Thyroid gland (tissue), 4 donors: ENCODE measurements at regions not wholly inside any gene's neighbourhood (a gene's known extent, or its start where the extent isn't known, plus 50 kb on each side); places are given as distances from the start of the nearest gene placed in this dataset.

Experiments
- DNase-seq, 2 donors: peaks; one replicate each; pipeline ENCODE4 v3.0.0-alpha.2; 2019
- H3K27ac ChIP-seq, 3 donors: fragments of 200-600 bp; sonication (generic); 1 replicate in 2 of 3; 2 replicates in 1 of 3; pipeline ENCODE4 v1.5.1; 2016 to 2019; ENCODE audit warnings: mild to moderate bottlenecking in 1 of 3, moderate library complexity in 1 of 3
- H3K27me3 ChIP-seq: fragments of 200-600 bp; sonication (generic); one replicate; pipeline ENCODE4 v1.5.1; 2019
- H3K36me3 ChIP-seq, 2 donors: fragments of 200-600 bp; sonication (generic); one replicate each; pipeline ENCODE4 v1.5.1; 2016 to 2019
- H3K4me1 ChIP-seq, 2 donors: fragments of 200-600 bp; sonication (generic); one replicate each; pipeline ENCODE4 v1.5.1; 2017 to 2019
- H3K4me3 ChIP-seq, 3 donors: fragments of 200-600 bp; sonication (generic); replicated peaks in 1 of 3; 1 replicate in 2 of 3; 2 replicates in 1 of 3; pipeline ENCODE4 v1.5.1; 2016; ENCODE audit warnings: mild to moderate bottlenecking in 1 of 3
- H3K9me3 ChIP-seq: fragments of 200-600 bp; sonication (generic); one replicate; pipeline ENCODE4 v1.5.1; 2017
- CTCF ChIP-seq, 6 experiments: fragments of 200-600 bp in 3 of 6; fragments of 450-650 bp in 3 of 6; sonication (generic) in 3 of 6; IDR thresholded peaks; one replicate each; pipeline ENCODE4 v1.5.1; 2016 to 2019; ENCODE audit warnings: antibody characterized with exemption in 6 of 6, mild to moderate bottlenecking in 2 of 6, inconsistent platforms in 1 of 6, moderate library complexity in 1 of 6
- POLR2A ChIP-seq, 2 donors: fragments of 450-650 bp; IDR thresholded peaks; one replicate each; pipeline ENCODE4 v1.6.1; 2017; ENCODE audit warnings: antibody characterized with exemption in 2 of 2, mild to moderate bottlenecking in 2 of 2, moderate library complexity in 1 of 2
- WGBS, 2 donors: methylation state at CpG; one replicate each; pipeline ENCODE4 v1.1.5; 2017; 5-methylcytosine and 5-hydroxymethylcytosine counted together
- intact Hi-C: fragments of 100-400 bp; cut with DNase I; formaldehyde crosslinking; loops from one replicate; pipeline ENCODE4 v1.15.1; 2023

GRCh38 chr4:144901141-144901540, 196.9 kb downstream of the ANAPC10 start:
- no peaks in the 10 kb centered on the region for H3K4me1 ChIP-seq
- intact Hi-C loops: no loop called here
- H3K4me3 ChIP-seq: no peak overlapping the region
- DNase-seq: no peak
- TF ChIP-seq POLR2A (IDR thresholded peaks at IDR 0.05) (no peak), CTCF (IDR thresholded peaks at IDR 0.05) (no peak)
- H3K36me3 ChIP-seq: no peaks in the 10 kb centered on the region
- no peaks in the 10 kb centered on the region for H3K9me3 ChIP-seq
- no peak overlapping the region for H3K27ac ChIP-seq
- WGBS, 2 donors: 98 to 99% methylated on average over 2 of the region's 2 CpGs
- H3K27me3 ChIP-seq: no peaks in the 10 kb centered on the region

- DNase-seq: no peak
- intact Hi-C loops: no loop called here
- Histone ChIP-seq H3K36me3 (no peaks in the 10 kb centered on the region), H3K9me3 (no peaks in the 10 kb centered on the region), H3K4me3 (no peak overlapping the region), H3K4me1 (no peaks in the 10 kb centered on the region), H3K27ac (no peak overlapping the region), H3K27me3 (no peaks in the 10 kb centered on the region)
- TF ChIP-seq CTCF (IDR thresholded peaks at IDR 0.05): no peak
- no peak for TF ChIP-seq POLR2A (IDR thresholded peaks at IDR 0.05)
- 64 to 81% methylated on average over 1 of the region's 1 CpG for WGBS, 2 donors
Measured at GRCh38 chr4:144902614-144903013, 195.4 kb downstream of the ANAPC10 start.

- Histone ChIP-seq H3K9me3 (no peaks in the 10 kb centered on the region), H3K27me3 (no peaks in the 10 kb centered on the region), H3K36me3 (no peaks in the 10 kb centered on the region), H3K27ac (no peak overlapping the region), H3K4me3 (no peak overlapping the region), H3K4me1 (no peaks in the 10 kb centered on the region)
- TF ChIP-seq CTCF (IDR thresholded peaks at IDR 0.05): no peak
- no peak for TF ChIP-seq POLR2A (IDR thresholded peaks at IDR 0.05)
- 73 to 86% methylated on average over 3 of the region's 3 CpGs for WGBS, 2 donors
- intact Hi-C loops: no loop called here
- DNase-seq: no peak
Measured at GRCh38 chr4:144903953-144904711, 193.9 kb downstream of the ANAPC10 start.

- no peak overlapping the region for H3K4me3 ChIP-seq
- 22 to 37% methylated on average over 2 of the region's 2 CpGs for WGBS, 2 donors
- TF ChIP-seq CTCF (IDR thresholded peaks at IDR 0.05): no peak
- TF ChIP-seq POLR2A (IDR thresholded peaks at IDR 0.05): no peak
- no peak for DNase-seq
- H3K27me3 ChIP-seq: no peaks in the 10 kb centered on the region
- H3K4me1 ChIP-seq: no peaks in the 10 kb centered on the region
- intact Hi-C loops: no loop called here
- H3K27ac ChIP-seq: no peak overlapping the region
- no peaks in the 10 kb centered on the region for H3K9me3 ChIP-seq
- no peaks in the 10 kb centered on the region for H3K36me3 ChIP-seq
Measured at GRCh38 chr4:144905286-144905685, 192.7 kb downstream of the ANAPC10 start.

- Histone ChIP-seq H3K36me3 (no peaks in the 10 kb centered on the region), H3K9me3 (no peaks in the 10 kb centered on the region), H3K27ac (no peak overlapping the region), H3K27me3 (no peaks in the 10 kb centered on the region), H3K4me1 (no peaks in the 10 kb centered on the region), H3K4me3 (no peak overlapping the region)
- DNase-seq: no peak
- TF ChIP-seq CTCF (IDR thresholded peaks at IDR 0.05): no peak
- 73 to 75% methylated on average over 6 of the region's 6 CpGs for WGBS, 2 donors
- intact Hi-C loops: no loop called here
Measured at GRCh38 chr4:144906181-144906925, 191.6 kb downstream of the ANAPC10 start.
